ENCODE measurements at regions not wholly inside any gene's neighbourhood (a gene's known extent, or its start where the extent isn't known, plus 50 kb on each side); places are given as distances from the start of the nearest gene placed in this dataset.

DNA sequence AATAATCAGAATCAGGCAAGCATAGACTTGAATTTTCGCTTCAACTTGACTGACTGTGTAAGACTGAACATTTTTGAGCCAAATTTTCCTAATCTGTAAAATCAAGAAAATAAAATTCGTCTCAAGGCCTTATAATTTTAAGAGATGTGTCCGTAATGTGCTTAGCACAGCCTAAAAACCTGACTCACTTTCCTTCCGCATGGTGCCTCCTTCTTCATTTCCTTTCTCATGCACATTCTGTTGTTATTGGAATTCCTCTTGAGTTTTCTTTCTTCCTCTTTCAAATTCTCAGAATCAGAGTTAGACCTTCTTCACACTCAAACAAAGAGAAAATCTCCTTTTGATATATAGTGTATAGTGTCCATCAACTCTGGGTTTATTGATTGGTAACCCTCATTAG, 208.9 kb upstream of the SLIT2 start:
- Mint-ChIP-seq H3K36me3 (ENCODE audit: low read depth) (no peaks in the 10 kb centered on the region), H3K4me3 (no peak overlapping the region), H3K27ac (no peak overlapping the region), H3K4me1 (ENCODE audit: low read depth) (peaks cover 47% of the 10 kb centered on the region), H3K27me3 (ENCODE audit: insufficient read depth) (no peaks in the 10 kb centered on the region; the same call in 1 of the 2 replicates), H3K9me3 (no peaks in the 10 kb centered on the region)
- TF ChIP-seq, protein P1, sequence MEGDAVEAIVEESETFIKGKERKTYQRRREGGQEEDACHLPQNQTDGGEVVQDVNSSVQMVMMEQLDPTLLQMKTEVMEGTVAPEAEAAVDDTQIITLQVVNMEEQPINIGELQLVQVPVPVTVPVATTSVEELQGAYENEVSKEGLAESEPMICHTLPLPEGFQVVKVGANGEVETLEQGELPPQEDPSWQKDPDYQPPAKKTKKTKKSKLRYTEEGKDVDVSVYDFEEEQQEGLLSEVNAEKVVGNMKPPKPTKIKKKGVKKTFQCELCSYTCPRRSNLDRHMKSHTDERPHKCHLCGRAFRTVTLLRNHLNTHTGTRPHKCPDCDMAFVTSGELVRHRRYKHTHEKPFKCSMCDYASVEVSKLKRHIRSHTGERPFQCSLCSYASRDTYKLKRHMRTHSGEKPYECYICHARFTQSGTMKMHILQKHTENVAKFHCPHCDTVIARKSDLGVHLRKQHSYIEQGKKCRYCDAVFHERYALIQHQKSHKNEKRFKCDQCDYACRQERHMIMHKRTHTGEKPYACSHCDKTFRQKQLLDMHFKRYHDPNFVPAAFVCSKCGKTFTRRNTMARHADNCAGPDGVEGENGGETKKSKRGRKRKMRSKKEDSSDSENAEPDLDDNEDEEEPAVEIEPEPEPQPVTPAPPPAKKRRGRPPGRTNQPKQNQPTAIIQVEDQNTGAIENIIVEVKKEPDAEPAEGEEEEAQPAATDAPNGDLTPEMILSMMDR (IDR thresholded peaks at IDR 0.05): no peak
- no peak for DNase-seq

DNA sequence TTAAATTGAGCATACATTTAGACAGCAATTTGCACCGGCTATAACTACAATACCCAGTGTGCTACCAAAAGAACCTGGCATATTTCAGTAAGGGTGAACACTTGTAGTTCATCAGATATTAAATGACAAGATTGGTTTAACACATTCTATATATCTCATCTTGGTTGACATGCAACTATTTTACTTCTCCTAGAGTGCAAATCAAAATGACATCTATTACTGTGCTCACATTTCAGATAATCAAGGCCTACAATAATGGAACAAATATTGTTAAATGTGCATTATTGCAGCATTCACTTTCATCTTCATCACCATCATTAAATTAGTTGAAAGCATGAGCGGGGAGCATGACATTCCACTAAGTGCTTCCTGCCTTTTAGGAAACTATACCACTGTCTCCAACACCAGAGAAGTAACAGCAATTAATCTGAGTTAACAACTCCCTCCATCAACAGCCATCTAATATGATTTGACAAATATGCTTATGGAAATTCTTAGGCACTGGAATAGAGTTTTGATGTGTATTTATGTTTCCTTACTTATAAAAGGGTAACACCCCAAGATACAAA, 209.8 kb upstream of the SLIT2 start:
- H3K9me3 Mint-ChIP-seq: no peaks in the 10 kb centered on the region
- TF ChIP-seq, protein P1 (IDR thresholded peaks at IDR 0.05): no peak
- no peak overlapping the region for H3K4me3 Mint-ChIP-seq

DNA sequence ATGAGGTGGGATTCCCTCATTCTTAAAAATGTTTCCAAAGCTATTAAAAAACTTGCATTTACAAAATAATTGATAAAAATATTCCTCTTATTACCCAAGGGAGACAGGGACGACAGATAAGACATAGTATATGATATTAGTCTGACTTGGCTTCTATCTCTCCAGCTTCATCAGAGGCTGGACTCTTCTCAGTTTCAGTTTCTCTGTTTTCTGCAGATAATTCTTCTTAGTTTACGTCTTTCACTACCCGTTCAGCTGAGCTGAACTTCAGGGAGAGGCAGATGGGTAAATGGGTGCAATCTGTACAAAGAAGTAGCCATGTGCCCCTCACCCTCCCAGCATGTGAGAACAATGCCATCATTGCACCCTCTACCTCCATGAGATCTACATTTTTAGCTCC, 214.0 kb upstream of the SLIT2 start:
- no peak for DNase-seq
- Mint-ChIP-seq H3K4me3 (no peak overlapping the region), H3K4me1 (ENCODE audit: low read depth) (peaks cover 2% of the 10 kb centered on the region), H3K27ac (no peak overlapping the region), H3K36me3 (ENCODE audit: low read depth) (peaks cover 4% of the 10 kb centered on the region; the same call in 1 of the 2 replicates), H3K27me3 (ENCODE audit: insufficient read depth) (no peaks in the 10 kb centered on the region), H3K9me3 (no peaks in the 10 kb centered on the region)
- TF ChIP-seq, protein P1 (IDR thresholded peaks at IDR 0.05): no peak

More for the DNA sequence above, 209.8 kb upstream of the SLIT2 start:
- H3K4me1 Mint-ChIP-seq (ENCODE audit: low read depth): peaks cover 43% of the 10 kb centered on the region
- no peaks in the 10 kb centered on the region for H3K36me3 Mint-ChIP-seq (ENCODE audit: low read depth)
- H3K27me3 Mint-ChIP-seq (ENCODE audit: insufficient read depth): no peaks in the 10 kb centered on the region; the same call in 1 of the 2 replicates
- no peak overlapping the region for H3K27ac Mint-ChIP-seq
- no peak for DNase-seq

DNA sequence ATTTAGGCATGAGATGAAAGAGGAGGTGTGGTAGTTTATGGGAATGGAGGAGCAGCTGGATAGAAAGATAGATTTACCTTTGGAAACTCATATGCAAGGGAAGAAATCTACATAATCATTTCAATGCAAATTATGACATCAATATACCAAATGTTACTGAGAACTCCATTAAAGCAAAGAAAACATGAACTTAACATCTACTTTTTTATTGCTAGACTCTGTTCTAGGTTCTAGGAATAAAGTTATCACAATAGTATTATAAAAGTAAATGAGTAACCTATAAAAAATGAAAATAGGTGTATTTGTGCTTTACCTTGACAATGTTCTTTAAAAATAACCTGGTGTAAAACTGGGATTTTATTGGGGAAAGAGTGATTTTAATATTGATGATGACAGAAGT, 221.6 kb upstream of the SLIT2 start:
- TF ChIP-seq, protein P1 (IDR thresholded peaks at IDR 0.05): no peak
- Mint-ChIP-seq H3K27me3 (ENCODE audit: insufficient read depth) (no peaks in the 10 kb centered on the region), H3K36me3 (ENCODE audit: low read depth) (peaks cover 6% of the 10 kb centered on the region; the same call in 1 of the 2 replicates), H3K4me1 (ENCODE audit: low read depth) (peaks cover 44% of the 10 kb centered on the region), H3K27ac (no peak overlapping the region), H3K9me3 (no peaks in the 10 kb centered on the region), H3K4me3 (no peak overlapping the region)
- no peak for DNase-seq

DNA sequence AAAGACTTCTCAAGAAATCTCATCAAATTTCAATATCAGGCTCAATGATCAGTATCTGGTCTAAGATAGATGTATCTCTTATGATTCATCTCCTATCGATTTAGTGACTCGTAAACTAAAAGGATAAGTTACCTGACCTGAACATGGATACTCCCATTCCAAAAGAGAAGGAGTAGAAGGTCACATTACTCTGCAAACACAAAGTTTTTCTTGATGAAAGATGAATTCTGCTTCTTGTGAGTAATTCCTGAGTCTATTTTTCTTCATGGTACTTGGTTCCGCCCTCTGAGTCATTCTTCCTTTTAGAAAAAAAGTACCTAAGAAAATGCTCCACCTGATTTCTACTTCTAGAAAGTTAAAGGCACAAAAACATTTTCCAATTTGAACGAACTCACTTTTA, 223.1 kb upstream of the SLIT2 start:
- peaks cover 44% of the 10 kb centered on the region for H3K4me1 Mint-ChIP-seq (ENCODE audit: low read depth)
- no peaks in the 10 kb centered on the region for H3K27me3 Mint-ChIP-seq (ENCODE audit: insufficient read depth)
- H3K36me3 Mint-ChIP-seq (ENCODE audit: low read depth): peaks cover 6% of the 10 kb centered on the region; the same call in 1 of the 2 replicates
- peak; percentile 24 for DNase-seq
- H3K27ac Mint-ChIP-seq: peak overlapping the region; percentile 65
- TF ChIP-seq, protein P1 (IDR thresholded peaks at IDR 0.05): no peak
- peaks cover 4% of the 10 kb centered on the region; the same call in 1 of the 2 replicates for H3K9me3 Mint-ChIP-seq
- H3K4me3 Mint-ChIP-seq: peak overlapping the region; percentile 35
